ENCODE measurements at regions not wholly inside any gene's neighbourhood (a gene's known extent, or its start where the extent isn't known, plus 50 kb on each side); places are given as distances from the start of the nearest gene placed in this dataset.

GRCh38 chr3:153574445-153574844 is 412.4 kb downstream of the RAP2B start:
- no peak for TF ChIP-seq CTCF (conservative IDR thresholded peaks at IDR 0.05; ENCODE audit: low read length)
- TF ChIP-seq EZH2phosphoT487 (IDR thresholded peaks at IDR 0.05; ENCODE audit: borderline replicate concordance): no peak
